Thyroid gland (tissue), 4 donors: ENCODE measurements at regions not wholly inside any gene's neighbourhood (a gene's known extent, or its start where the extent isn't known, plus 50 kb on each side); places are given as distances from the start of the nearest gene placed in this dataset.

Source experiments
- POLR2A ChIP-seq, 2 donors: fragments of 450-650 bp; IDR thresholded peaks; one replicate each; pipeline ENCODE4 v1.6.1; 2017; ENCODE audit warnings: antibody characterized with exemption in 2 of 2, mild to moderate bottlenecking in 2 of 2, moderate library complexity in 1 of 2
- TF ChIP-seq, protein P1 (sequence below), 6 experiments: fragments of 200-600 bp in 3 of 6; fragments of 450-650 bp in 3 of 6; sonication (generic) in 3 of 6; IDR thresholded peaks; one replicate each; pipeline ENCODE4 v1.5.1; 2016 to 2019; ENCODE audit warnings: antibody characterized with exemption in 6 of 6, mild to moderate bottlenecking in 2 of 6, inconsistent platforms in 1 of 6, moderate library complexity in 1 of 6

DNA sequence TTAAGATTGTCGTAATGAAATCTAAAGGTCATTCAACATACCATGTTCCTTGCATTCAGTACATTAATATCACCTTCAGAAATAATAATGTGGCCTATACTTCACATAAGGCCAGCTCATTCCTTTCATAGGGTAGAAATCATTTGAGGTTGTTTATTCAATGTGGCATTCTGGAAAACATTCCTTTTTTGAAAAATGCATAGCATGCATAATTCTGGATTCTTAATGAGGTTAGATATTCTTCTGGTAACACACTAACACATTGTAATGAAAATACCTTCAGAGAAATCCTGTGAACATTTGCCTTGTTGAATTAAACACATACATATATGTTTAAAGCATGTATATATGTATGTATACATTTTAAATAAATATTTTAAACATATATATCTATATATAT, 204.6 kb upstream of the KCNH7 start:
- TF ChIP-seq, protein P1, sequence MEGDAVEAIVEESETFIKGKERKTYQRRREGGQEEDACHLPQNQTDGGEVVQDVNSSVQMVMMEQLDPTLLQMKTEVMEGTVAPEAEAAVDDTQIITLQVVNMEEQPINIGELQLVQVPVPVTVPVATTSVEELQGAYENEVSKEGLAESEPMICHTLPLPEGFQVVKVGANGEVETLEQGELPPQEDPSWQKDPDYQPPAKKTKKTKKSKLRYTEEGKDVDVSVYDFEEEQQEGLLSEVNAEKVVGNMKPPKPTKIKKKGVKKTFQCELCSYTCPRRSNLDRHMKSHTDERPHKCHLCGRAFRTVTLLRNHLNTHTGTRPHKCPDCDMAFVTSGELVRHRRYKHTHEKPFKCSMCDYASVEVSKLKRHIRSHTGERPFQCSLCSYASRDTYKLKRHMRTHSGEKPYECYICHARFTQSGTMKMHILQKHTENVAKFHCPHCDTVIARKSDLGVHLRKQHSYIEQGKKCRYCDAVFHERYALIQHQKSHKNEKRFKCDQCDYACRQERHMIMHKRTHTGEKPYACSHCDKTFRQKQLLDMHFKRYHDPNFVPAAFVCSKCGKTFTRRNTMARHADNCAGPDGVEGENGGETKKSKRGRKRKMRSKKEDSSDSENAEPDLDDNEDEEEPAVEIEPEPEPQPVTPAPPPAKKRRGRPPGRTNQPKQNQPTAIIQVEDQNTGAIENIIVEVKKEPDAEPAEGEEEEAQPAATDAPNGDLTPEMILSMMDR (IDR thresholded peaks at IDR 0.05) = no peak
- no peak for TF ChIP-seq POLR2A (IDR thresholded peaks at IDR 0.05)
